ENCODE measurements at regions not wholly inside any gene's neighbourhood (a gene's known extent, or its start where the extent isn't known, plus 50 kb on each side); places are given as distances from the start of the nearest gene placed in this dataset.
"Not testable (repeated sequence)": the region's sequence is repeated elsewhere in the genome, so short reads cannot be mapped to it uniquely, and the experiment has no call there.

DNA sequence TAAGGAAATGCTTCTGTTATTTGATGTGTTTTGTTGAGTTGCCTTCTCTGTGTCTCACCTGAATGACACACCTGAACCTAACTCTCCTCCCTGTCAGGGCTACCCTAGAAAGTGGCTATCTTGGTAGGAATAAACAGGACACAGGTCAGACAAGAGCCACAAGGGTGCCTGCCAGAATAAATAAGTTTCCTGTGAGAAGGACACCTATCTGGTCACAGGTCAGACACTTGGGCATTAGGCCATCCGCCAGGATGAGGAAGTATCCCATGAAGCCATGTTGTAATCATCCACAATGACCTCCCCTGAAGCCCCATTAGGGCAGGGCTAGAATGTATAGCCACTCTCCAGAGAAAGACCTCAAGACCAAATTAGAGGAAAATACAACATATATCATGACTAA is 318.8 kb downstream of the ZNF674 start:
- DNase-seq (ENCODE audit: low spot score), result no peak

DNA sequence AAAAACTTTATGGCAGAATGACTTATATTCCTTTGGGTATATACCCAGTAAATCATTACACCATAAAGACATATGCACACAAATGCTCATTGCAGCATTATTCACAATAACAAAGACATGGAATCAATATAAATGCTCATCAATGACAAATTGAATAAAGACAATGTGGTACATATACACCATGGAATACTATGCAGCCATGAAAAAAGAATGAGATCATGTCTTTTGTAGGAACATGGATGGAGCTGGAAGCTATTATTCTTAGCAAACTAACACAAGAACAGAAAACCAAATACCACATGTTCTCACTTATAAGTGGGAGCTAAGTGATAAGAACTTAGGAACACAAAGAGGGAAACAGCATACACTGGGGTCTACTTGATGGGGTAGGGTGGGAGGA is 321.7 kb downstream of the ZNF674 start:
- DNase-seq (ENCODE audit: low spot score), result not testable (repeated sequence)

DNA sequence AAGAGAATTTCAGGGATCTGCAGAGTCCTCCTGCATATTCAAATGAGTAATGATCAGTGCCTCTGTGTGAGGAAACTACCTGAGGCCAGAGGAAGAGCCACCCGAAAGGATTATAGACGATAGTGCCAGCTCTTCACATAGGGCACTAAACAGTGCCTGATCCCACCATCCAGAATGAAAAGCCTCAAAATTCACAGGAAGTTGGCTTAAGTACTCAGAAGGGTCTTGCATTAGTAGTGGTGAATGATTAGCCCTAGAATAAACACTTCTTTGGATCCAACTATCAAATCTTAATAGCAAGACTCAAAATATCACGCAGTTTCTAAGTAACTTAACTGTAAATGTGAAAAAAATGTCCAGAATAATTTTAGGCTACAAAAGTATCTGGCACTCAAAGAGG is 324.4 kb downstream of the ZNF674 start:
- no peak for DNase-seq (ENCODE audit: low spot score)

DNA sequence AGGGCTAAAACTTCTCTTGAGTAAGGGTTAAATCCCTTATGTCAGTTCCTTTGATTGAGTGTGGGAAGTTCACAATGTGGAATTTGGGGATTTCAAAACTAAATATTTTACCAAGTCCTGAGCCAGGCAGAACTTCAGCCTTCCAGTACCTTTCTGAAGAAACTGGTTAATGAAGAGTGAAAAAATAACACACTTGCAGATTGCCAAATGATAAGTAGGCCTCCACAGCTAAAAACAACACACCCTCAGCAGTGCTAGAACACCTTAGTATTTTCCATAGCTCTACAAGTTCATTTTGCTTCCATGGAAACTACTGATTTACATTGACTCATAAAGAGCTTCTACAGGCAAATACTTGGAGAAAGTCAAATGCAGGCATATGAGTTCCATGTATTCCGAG is 326.8 kb downstream of the ZNF674 start:
- DNase-seq (ENCODE audit: low spot score), result no peak

DNA sequence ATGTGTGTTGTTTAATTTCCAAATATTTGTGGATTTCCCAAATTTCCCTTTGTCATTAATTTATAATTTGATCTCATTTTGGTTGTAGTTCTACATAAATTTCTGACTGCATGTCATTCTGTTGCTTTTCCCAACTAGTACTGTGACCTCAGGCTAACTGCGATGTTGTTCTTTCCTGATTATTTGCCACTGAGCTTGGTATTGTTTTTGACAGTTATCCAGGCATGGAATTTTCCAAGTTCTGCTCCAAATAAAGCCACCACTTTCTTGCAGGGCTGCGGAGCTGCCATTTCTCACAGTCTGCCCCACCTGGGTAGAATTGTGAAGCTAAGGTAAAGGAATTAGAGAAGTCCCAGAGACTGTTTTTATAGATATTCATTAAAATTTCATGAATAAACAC is 328.8 kb downstream of the ZNF674 start:
- no peak for DNase-seq (ENCODE audit: low spot score)

DNA sequence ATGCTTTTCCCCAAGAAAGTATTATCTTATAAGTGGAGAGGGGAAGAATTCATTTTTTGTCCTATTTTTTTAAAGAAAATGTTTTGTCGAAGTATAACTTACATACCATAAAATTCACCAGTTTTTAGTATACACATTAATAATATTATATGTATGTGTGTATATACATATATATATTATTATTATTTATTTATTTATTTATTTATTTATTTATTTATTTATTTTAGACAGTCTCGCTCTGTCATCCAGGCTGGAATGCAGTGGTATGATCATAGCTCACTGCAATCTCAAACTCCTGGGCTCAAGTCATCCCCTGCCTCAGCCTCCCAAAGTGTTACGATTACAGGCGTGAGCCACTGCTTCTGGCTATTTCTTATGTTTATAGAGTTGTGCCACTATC is 334.1 kb downstream of the ZNF674 start:
- no peak for DNase-seq (ENCODE audit: low spot score)

DNA sequence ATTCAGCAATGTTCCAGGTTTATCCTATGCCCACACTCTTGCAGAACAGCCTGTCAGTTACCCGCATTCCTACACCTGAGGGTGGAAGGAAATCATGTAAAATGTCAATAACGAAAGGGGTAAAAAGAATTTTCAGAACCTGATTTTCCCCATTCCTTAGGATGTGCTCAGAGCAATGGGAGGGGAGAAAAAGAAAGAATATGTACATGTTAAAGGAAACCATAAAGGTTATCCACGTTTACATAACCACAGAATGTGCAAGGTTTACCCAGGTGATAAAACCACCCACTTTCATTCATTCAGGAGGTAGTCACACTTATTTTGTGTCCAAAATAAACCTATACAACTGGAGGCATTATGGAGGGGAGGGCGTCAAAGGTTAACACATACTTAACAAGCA is 335.5 kb downstream of the ZNF674 start:
- DNase-seq (ENCODE audit: low spot score), result peak; percentile 48

DNA sequence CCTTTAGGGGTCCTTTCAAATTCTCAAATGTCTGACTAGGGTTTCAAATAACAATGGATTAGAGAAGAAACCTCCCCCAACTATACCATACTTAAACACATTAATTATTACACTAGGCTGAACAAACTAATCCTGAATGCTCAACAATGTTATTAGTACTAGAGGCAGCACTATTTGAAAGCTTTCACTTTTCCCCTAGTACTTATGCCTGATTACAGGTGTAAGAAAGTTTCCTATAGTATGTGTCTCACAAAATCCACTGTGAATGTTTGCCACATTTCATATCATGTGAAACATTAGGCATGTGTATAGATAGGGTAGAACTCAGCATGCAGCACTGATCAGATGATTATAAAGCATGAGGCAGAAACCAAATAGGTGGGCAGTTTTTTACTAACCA is 336.2 kb downstream of the ZNF674 start:
- no peak for DNase-seq (ENCODE audit: low spot score)

DNA sequence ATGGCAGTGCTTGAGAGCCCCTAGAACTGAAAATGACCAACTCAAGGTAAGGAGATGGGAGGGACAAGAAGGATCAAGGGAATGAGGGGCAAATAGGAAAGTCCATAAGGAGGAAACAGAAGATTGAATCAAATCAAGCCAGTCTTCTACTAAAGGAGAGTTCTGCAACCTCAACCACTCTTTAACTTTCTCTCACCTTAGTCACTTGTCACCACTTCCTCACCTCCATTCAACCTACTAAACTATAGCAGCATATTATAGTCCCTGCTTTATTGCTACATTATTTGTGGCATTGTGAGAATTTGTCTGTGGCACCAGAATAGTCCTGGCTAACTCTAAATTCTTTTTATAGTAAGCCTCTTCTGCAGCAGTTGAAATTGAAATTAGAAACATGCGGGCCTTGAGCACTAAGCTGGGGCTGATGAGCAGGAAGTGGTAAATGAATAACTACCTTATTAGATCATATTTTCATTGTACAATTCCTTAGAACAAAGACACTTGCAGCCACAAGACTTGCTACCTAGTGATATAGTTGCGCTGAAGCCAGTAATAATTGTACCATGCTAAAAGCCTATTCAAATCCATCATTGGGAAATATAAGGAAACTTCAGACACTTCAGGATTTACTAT is 336.9 kb downstream of the ZNF674 start:
- peak; percentile 23 for DNase-seq (ENCODE audit: low spot score)

DNA sequence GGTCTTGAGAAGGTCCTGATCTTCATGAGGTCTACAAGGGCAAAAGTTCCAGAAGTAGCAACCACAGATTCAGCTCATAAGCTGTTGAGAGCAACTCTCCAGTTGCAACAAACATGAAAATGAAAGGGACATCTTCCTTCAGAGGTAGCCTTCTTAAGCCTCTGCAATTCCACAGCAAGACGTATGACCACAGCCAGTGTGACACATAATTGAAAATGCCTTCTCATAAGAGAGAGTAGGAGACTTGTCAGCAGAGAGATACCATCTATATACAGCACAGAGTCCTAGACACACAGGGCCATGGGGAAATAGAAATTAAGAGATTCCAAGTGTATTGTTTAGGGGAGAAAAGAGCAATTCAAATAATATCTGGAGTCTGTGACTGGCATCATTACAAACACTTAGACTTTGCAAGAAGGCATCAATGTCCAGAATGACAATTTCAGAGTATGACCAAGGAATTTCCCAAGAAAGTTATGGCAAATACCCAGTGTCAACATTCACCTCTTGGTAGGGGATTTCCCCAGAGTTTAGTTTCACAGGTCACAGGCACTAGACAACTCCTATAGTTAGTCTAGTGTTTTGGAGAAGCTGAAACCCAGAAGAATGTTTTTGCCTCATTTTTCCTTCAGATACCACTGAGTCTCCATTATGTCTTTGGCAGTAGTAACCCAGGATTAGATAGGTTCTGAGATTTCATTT is 340.3 kb downstream of the ZNF674 start:
- DNase-seq (ENCODE audit: low spot score), result no peak

DNA sequence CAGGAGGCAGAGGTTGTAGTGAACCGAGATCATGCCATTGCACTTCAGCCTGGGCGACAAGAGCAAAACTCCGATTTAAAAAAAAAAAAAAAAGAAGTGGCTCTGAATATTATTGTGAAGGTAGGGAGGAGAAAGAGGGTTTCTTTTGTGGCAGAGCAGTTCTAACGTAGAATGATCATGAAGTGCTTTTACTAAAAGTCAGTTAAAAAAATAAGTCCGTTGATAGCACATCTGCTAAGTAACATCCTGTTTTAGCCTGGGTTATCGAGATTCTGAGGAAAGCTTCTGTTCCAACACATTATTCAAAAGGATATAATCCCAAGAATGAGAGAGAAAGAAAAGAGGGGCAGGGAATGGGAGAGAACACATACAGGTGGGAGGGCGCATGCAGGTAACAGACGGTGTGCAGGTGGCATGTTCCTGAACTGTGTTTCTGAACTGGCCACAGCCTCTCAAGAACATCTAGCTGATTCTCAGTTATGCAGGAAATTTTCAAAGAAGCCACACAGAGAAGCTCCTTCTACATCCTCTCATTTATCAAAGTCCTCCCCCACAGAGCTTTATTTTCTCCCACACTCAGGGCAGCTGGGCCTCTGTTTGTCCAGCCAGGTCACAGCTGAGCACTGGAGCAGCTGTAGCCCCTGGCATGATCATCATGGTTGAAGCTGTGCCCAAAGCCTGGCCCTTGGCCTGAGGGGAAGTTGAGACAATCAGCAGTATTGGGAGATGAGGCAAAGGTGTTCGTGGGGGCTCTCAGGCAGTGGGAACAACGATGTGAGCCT is 342.3 kb downstream of the ZNF674 start:
- no peak for DNase-seq (ENCODE audit: low spot score)

DNA sequence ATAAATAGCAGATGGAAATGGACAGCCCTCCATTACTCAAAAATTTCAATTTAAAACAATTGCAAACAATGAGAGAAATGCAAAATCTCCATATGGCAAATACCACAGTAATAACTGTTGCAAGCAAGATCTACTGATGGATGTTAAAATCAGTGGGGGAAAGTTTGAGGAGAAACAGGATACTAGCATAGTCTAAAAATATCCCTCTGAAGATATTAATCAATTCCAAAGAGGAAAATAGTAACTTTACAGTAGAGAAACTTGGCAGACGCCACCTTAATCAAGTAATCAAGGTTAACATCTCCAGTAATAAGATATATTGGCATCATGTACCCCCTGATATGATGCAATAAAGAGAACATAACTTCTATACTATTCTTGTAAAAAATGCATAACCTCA is 344.8 kb downstream of the ZNF674 start:
- DNase-seq (ENCODE audit: low spot score), result no peak

DNA sequence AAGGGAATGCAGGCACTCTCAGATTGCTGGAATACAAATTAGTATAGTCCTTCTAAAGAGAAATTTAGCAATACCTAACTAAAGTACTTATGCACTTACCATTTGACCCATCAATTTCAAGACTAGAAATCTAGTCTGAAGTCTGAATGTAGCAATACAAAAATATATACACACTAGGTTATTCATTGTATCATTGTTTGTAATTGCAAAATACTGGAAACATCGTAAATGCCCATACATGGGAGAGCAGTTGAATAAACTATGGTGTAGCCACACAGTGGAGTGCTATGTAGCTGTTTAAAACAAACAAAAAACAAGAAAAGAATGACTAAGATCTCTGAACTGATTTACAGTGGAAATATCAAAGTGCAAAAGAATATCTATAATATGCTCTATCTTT is 346.4 kb downstream of the ZNF674 start:
- DNase-seq (ENCODE audit: low spot score), result no peak

DNA sequence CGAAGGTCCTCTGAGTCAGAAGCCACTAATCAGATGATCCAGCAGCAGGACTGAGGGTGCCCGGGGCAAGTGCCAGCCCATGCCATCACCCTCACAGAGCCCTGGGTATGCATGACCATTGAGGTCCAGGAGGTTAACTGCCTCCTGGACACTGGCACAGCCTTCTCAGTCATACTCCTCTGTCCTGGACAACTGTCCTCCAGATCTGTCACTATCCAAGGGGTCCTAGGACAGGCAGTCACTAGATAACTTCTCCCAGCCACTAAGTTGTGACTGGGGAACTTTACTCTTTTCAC is 358.5 kb downstream of the ZNF674 start:
- not testable (repeated sequence) for DNase-seq (ENCODE audit: low spot score)

DNA sequence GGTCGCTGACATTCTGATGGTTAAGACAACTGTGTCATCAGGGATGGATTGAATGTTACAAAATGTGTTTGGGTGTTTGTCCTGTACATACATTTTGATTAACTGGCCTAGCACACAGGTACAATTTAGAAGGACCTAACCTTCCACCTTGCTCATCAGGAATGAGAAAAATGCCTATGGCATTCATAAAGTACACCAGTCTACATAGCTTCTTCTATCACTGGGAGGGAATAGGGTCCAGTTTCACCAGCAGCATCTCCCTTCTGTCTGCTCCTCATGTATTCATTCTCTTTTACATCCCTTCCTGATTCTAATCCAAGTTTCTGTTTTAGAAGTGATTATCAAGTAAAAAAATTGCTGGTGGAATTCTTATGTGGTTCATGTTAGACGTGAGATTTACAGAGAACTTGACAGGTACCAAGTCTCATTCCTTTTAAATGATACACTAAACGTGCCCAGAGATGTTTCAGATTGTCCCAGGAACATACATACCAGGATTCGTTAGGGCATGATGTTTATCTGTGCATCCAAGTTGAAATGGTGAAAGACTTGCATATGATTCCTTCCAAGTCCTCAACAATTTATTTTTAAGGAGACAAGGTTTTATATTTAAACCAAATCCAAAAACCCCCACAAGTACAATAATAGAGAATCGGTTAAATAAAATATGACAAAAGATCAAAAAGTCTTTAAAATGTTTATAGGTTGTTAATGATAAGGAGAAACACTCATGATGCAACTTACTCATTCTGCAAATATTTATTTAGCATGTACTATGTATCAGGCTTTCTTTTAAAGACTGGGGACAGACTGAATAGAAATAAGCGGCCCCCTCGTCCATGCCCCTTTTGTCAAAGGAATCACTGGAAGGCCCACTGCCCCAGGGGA is 359.1 kb downstream of the ZNF674 start:
- DNase-seq (ENCODE audit: low spot score), result peak; percentile 30

DNA sequence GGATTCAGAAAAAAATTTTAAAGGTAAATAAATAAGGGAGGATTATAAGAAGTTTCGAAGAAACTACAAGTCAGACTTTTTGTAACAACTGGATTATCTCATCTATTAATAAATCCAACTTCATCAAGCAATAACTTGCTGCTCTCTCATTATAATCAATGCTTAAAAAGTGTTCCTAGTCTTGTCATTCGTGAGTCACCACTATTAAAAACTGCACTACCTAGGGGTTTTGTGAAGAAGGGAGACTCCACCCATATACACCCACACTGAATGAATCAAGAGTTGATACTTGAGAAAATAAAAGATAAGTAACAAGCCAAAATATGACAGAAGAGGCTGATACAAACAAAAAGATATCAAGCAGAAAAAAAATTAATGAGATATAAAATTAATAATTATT is 360.5 kb downstream of the ZNF674 start:
- peak; percentile 25 for DNase-seq (ENCODE audit: low spot score)

DNA sequence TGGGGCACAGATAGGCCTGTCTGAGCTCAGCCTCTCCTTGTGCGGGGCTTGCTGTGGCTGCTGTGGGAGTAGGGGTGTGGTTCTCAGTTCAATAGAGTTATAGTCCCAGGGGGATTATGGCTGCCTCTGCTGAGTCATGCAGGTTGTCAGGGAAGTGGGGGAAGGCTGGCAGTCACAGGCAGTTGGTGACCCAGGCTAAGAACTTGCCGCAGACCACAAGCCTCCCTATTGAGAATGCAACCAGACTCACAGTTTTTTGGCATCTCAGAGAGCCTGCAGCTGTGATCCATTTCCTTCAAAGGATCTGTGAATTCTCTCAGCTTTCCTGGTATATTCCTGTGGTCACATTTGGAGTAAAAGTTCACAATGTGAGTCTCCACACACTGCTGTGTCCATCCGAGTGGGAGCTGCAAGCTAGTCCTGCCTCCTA is 364.9 kb downstream of the ZNF674 start:
- DNase-seq (ENCODE audit: low spot score), result peak; percentile 57

DNA sequence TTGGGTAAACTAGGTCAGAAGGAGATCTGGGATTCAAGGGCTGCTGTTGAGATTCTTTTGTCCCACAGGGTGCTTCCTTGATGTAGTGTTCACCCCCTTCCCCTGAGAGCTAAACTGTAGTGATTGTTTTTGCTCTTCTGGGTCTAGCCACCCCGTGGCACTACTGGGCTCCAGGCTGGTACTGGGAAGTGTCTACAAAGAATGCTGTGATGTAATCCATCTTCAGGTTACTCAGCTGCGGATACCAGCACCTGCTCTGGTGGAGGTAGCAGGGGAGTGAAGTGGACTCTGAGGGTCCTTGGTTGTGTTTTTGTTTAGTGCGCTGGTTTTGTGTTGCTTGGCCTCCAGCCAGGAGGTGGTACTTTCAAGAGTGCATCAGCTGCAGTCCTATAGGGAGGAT is 365.5 kb downstream of the ZNF674 start:
- DNase-seq (ENCODE audit: low spot score), result no peak

DNA sequence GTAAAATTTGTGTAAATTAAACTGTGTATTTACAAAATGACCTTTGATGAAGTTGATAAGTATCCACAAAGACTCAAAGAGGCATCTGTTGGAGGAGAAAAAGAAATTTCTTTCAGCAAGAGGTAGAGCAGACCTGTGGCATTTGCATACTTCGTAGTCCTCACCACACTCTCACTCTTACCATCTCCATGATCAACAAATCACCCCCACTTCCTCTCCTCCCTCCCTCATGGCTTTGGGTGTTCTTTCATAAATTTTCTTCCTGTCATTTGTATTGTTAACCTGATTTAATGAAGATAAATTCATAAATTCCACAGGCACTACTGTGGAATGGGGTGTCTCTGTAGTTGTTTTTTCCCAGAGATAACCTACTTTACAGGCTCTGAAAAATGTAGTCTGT is 366.5 kb downstream of the ZNF674 start:
- no peak for DNase-seq (ENCODE audit: low spot score)

DNA sequence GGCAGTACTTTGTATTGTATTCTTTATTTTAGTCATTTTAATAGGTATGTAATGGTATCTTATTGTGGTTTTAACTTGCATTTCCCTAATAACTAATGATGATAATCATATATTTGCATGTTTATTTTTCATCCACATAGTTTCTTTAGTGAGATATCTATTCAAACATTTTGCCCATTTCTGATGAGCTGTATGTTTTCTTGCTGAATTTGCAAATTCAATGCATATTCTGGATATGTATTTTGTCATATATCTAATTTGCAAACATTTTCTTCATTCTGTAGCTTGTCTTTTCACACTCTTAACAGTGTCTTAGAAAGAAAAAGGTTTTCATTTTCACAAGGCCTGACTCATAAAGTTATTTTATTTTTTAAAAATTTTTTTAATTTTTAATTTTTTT is 372.1 kb downstream of the ZNF674 start:
- no peak for DNase-seq (ENCODE audit: low spot score)

DNA sequence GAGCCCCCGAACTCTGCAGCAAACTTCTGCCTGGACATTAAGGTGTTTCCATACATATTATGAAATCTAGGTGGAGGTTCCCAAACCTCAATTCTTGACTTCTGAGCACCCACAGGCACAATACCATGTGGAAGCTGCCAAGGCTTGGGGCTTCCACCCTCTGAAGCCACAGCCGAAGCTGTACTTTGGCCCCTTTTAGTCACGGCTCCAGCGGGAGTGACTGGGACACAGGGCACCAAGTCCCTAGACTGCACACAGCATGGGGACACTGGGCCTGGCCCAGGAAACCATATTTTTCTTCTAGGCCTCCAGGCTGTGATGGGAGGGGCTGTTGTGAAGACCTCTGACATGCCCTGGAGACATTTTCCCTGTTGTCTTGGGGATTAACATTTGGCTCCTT is 373.8 kb downstream of the ZNF674 start:
- DNase-seq (ENCODE audit: low spot score), result peak; percentile 10

DNA sequence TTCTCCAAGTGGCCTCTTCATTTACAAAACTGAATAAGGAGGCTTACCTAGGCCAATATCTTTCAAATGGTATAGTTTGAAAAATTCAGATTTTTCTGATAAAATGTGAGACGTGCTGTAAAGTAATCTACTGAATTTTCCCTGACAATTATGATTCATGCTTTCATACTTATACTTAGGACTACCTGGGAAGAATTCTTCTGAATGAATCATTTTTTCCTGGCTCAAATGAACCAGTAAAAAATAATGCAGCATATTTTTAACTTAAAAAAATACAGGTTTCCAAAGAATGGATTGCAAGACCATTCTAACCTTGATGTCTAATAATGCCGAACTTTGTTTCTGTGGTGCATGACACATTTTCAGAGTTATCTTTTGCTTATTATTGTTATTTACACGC is 375.4 kb downstream of the ZNF674 start:
- no peak for DNase-seq (ENCODE audit: low spot score)

DNA sequence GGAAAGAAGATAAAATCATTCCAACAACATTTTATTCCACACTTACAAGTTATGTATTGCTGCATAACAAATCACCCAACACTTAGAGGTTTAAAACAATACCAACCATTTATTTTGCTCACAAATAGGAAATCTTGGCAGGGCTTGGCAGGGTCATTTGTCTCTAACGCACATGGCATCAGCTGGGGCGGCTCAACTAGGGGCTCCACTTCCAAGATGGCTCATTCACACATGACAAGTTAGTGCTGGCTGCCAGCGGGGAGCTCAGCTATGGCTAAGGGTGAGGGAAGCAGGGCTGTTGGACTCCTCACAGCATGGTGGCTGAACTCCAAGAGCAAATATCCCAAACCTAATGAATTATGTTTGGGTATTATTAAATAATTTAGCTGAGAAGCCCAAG is 377.0 kb downstream of the ZNF674 start:
- DNase-seq (ENCODE audit: low spot score), result no peak

Measured in LoVo (cell line).